ENCODE measurements at regions not wholly inside any gene's neighbourhood (a gene's known extent, or its start where the extent isn't known, plus 50 kb on each side); places are given as distances from the start of the nearest gene placed in this dataset.

DNA sequence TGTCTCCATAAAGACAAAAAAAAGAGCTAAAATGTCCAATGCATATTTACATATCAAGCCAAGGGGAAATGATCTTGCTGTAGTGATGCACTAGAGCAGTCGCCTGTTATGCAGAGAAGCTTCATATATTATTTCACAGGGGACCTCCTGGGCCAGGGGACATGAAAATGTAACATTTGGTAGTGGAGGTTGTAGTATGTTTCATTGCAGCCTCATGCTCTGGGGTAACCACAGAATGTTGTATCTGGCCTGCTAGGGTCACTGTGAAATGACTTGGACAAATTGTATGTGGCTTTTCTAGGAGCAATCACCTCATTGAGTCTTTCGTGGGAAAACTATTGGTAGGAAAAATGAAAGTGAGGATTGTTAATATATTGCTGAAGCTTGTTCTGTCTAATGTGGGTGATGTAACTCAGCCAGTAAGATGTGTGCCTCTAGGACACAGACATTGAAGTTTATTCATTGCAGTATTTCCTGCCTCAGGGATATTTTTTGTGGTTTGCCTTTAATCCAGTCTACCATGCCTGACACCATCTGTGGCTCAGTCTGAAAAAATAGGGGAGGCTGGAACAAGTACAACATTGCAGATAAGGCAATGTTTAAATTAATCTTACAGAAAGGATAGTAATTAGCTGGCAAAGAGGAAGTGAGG is 430.8 kb upstream of the TNC start:
- Histone ChIP-seq H3F3A (replicated peaks; ENCODE audit: insufficient read depth) (no peaks in the 10 kb centered on the region), H3K27me3 (ENCODE audit: insufficient read depth) (no peaks in the 10 kb centered on the region), H3K4me3 (ENCODE audit: low read depth in 2 of 2, low read length in 1 of 2) (no peak overlapping the region), H2AFZ (ENCODE audit: low read depth) (no peak overlapping the region), H3K36me3 (replicated peaks in 1 of 2; ENCODE audit: control insufficient read depth in 1 of 2, insufficient read depth in 2 of 2, low read length in 1 of 2) (no peaks in the 10 kb centered on the region), H3K4me2 (no peak overlapping the region), H3K27ac (ENCODE audit: low read depth in 2 of 2, low read length in 1 of 2) (no peak overlapping the region), H3K9me3 (no peaks in the 10 kb centered on the region), H3K4me1 (ENCODE audit: control insufficient read depth in 1 of 2, insufficient read depth in 2 of 2, low read depth in 1 of 2, low read length in 1 of 2) (peaks cover 0 to 8% of the 10 kb centered on the region in 2 experiments; a peak in 3 of 4 replicates), H3K9me2 (no peaks in the 10 kb centered on the region), H4K20me1 (ENCODE audit: insufficient read depth) (no peaks in the 10 kb centered on the region), H3K9ac (no peak overlapping the region), H3K79me2 (ENCODE audit: insufficient read depth) (no peaks in the 10 kb centered on the region)
- 28% methylated on average over 2 of the region's 2 CpGs for WGBS (ENCODE audit: low lambda C conversion rate)
- POLR2A ChIA-PET: interaction anchor here (0.7 kb wide), 1 partner anchor 46 kb away, joined by 3 read pairs; no protein-coding TSS in a partner anchor
- DNase-seq: no peak
- CTCF ChIA-PET: interaction anchor here (0.9 to 1.3 kb wide), 2 partner anchors 24 to 825 kb away, joined by 3 to 4 read pairs; no protein-coding TSS in a partner anchor
- no peak for TF ChIP-seq JUND (IDR thresholded peaks at IDR 0.05)
- TF ChIP-seq CHD2 (IDR thresholded peaks at IDR 0.05; ENCODE audit: low read length, partially characterized antibody): no peak

DNA sequence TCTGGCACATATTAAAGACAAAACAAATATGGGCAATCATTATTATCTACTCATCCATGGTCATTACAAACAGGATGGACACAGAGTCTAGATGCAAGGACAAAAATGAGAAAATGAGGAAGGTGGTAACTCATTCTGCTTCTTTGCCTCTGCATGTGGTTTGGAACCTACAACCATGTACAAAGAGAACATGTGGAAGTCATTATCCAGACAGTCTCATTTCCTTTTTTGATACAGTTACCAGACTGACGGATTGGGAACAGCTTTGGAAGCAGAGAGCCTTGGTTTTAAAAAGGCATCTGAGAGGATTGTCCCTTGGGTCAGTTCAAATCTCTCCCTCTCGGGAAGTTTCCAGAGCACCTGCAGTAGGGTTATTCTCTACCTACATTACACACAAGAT is 433.4 kb upstream of the TNC start:
- Histone ChIP-seq H3K4me1 (ENCODE audit: control insufficient read depth in 1 of 2, insufficient read depth in 2 of 2, low read depth in 1 of 2, low read length in 1 of 2) (peaks cover 0 to 8% of the 10 kb centered on the region in 2 experiments; a peak in 3 of 4 replicates), H3K79me2 (ENCODE audit: insufficient read depth) (no peaks in the 10 kb centered on the region), H3K9me2 (no peaks in the 10 kb centered on the region), H3K4me3 (ENCODE audit: low read depth in 2 of 2, low read length in 1 of 2) (no peak overlapping the region), H3F3A (replicated peaks; ENCODE audit: insufficient read depth) (no peaks in the 10 kb centered on the region), H3K9me3 (no peaks in the 10 kb centered on the region), H3K4me2 (no peak overlapping the region), H3K36me3 (replicated peaks in 1 of 2; ENCODE audit: control insufficient read depth in 1 of 2, insufficient read depth in 2 of 2, low read length in 1 of 2) (no peaks in the 10 kb centered on the region), H4K20me1 (ENCODE audit: insufficient read depth) (no peaks in the 10 kb centered on the region), H3K27ac (ENCODE audit: low read depth in 2 of 2, low read length in 1 of 2) (peak overlapping the region in 1 of 2 experiments; percentile 55; a peak in 1 of 4 replicates), H2AFZ (ENCODE audit: low read depth) (no peak overlapping the region), H3K27me3 (ENCODE audit: insufficient read depth) (no peaks in the 10 kb centered on the region), H3K9ac (no peak overlapping the region)
- ChIA-PET POLR2A (no interaction called here), CTCF (no interaction called here)
- no peak for DNase-seq
- WGBS (ENCODE audit: low lambda C conversion rate): 33% methylated on average over 2 of the region's 2 CpGs
- no peak for TF ChIP-seq RAD21 (IDR thresholded peaks at IDR 0.05; ENCODE audit: low read length)
- TF ChIP-seq, protein P1, sequence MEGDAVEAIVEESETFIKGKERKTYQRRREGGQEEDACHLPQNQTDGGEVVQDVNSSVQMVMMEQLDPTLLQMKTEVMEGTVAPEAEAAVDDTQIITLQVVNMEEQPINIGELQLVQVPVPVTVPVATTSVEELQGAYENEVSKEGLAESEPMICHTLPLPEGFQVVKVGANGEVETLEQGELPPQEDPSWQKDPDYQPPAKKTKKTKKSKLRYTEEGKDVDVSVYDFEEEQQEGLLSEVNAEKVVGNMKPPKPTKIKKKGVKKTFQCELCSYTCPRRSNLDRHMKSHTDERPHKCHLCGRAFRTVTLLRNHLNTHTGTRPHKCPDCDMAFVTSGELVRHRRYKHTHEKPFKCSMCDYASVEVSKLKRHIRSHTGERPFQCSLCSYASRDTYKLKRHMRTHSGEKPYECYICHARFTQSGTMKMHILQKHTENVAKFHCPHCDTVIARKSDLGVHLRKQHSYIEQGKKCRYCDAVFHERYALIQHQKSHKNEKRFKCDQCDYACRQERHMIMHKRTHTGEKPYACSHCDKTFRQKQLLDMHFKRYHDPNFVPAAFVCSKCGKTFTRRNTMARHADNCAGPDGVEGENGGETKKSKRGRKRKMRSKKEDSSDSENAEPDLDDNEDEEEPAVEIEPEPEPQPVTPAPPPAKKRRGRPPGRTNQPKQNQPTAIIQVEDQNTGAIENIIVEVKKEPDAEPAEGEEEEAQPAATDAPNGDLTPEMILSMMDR (IDR thresholded peaks at IDR 0.05): no peak
- TF ChIP-seq RXRA (IDR thresholded peaks at IDR 0.05; ENCODE audit: borderline replicate concordance, low read depth): no peak
- TF ChIP-seq, protein P2, sequence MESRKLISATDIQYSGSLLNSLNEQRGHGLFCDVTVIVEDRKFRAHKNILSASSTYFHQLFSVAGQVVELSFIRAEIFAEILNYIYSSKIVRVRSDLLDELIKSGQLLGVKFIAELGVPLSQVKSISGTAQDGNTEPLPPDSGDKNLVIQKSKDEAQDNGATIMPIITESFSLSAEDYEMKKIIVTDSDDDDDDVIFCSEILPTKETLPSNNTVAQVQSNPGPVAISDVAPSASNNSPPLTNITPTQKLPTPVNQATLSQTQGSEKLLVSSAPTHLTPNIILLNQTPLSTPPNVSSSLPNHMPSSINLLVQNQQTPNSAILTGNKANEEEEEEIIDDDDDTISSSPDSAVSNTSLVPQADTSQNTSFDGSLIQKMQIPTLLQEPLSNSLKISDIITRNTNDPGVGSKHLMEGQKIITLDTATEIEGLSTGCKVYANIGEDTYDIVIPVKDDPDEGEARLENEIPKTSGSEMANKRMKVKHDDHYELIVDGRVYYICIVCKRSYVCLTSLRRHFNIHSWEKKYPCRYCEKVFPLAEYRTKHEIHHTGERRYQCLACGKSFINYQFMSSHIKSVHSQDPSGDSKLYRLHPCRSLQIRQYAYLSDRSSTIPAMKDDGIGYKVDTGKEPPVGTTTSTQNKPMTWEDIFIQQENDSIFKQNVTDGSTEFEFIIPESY (IDR thresholded peaks at IDR 0.05; ENCODE audit: borderline replicate concordance, low read depth): no peak
- TF ChIP-seq GATA2 (CRISPR knock-in tag; IDR thresholded peaks at IDR 0.05): no peak
- TF ChIP-seq, protein P3, sequence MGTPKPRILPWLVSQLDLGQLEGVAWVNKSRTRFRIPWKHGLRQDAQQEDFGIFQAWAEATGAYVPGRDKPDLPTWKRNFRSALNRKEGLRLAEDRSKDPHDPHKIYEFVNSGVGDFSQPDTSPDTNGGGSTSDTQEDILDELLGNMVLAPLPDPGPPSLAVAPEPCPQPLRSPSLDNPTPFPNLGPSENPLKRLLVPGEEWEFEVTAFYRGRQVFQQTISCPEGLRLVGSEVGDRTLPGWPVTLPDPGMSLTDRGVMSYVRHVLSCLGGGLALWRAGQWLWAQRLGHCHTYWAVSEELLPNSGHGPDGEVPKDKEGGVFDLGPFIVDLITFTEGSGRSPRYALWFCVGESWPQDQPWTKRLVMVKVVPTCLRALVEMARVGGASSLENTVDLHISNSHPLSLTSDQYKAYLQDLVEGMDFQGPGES (IDR thresholded peaks at IDR 0.05; ENCODE audit: low read depth, low read length): no peak
- no peak for TF ChIP-seq FOXJ3 (CRISPR knock-in tag; IDR thresholded peaks at IDR 0.05)
- no peak for TF ChIP-seq SMC3 (IDR thresholded peaks at IDR 0.05; ENCODE audit: low read depth, low read length)
- no peak for TF ChIP-seq RFX5 (IDR thresholded peaks at IDR 0.05; ENCODE audit: low read length)
- TF ChIP-seq TEAD4 (IDR thresholded peaks at IDR 0.05; ENCODE audit: borderline replicate concordance, insufficient read depth): no peak
- no peak for TF ChIP-seq EZH2phosphoT487 (IDR thresholded peaks at IDR 0.05; ENCODE audit: borderline replicate concordance, low read depth)
- TF ChIP-seq MXI1 (IDR thresholded peaks at IDR 0.05; ENCODE audit: low read depth, low read length): no peak
- TF ChIP-seq POLR2AphosphoS5 (IDR thresholded peaks at IDR 0.05; ENCODE audit: low read depth, low read length): peak; percentile 40; the same call in 1 of the 2 replicates
- TF ChIP-seq TCF12 (IDR thresholded peaks at IDR 0.05): peak; percentile 91
- no peak for TF ChIP-seq RCOR1 (IDR thresholded peaks at IDR 0.05; ENCODE audit: low read length)
- TF ChIP-seq, protein P4, sequence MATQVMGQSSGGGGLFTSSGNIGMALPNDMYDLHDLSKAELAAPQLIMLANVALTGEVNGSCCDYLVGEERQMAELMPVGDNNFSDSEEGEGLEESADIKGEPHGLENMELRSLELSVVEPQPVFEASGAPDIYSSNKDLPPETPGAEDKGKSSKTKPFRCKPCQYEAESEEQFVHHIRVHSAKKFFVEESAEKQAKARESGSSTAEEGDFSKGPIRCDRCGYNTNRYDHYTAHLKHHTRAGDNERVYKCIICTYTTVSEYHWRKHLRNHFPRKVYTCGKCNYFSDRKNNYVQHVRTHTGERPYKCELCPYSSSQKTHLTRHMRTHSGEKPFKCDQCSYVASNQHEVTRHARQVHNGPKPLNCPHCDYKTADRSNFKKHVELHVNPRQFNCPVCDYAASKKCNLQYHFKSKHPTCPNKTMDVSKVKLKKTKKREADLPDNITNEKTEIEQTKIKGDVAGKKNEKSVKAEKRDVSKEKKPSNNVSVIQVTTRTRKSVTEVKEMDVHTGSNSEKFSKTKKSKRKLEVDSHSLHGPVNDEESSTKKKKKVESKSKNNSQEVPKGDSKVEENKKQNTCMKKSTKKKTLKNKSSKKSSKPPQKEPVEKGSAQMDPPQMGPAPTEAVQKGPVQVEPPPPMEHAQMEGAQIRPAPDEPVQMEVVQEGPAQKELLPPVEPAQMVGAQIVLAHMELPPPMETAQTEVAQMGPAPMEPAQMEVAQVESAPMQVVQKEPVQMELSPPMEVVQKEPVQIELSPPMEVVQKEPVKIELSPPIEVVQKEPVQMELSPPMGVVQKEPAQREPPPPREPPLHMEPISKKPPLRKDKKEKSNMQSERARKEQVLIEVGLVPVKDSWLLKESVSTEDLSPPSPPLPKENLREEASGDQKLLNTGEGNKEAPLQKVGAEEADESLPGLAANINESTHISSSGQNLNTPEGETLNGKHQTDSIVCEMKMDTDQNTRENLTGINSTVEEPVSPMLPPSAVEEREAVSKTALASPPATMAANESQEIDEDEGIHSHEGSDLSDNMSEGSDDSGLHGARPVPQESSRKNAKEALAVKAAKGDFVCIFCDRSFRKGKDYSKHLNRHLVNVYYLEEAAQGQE (IDR thresholded peaks at IDR 0.05; ENCODE audit: low read depth, low read length): no peak

Data from SK-N-SH (cell line).